Peyer's patch (tissue), 4 donors: ENCODE measurements at regions not wholly inside any gene's neighbourhood (a gene's known extent, or its start where the extent isn't known, plus 50 kb on each side); places are given as distances from the start of the nearest gene placed in this dataset.

Source experiments
- POLR2A ChIP-seq, 2 donors: fragments of 450-650 bp; IDR thresholded peaks; one replicate each; pipeline ENCODE4 v1.5.1; 2017; ENCODE audit warnings: antibody characterized with exemption in 2 of 2, mild to moderate bottlenecking in 2 of 2, moderate library complexity in 2 of 2
- TF ChIP-seq, protein P1 (sequence below), 6 experiments: fragments of 450-650 bp in 4 of 6; fragments of 200-600 bp in 2 of 6; sonication (generic) in 1 of 6; IDR thresholded peaks; one replicate each; pipeline ENCODE4 v1.5.1; 2017 to 2019; ENCODE audit warnings: antibody characterized with exemption in 6 of 6, mild to moderate bottlenecking in 3 of 6, moderate library complexity in 1 of 6

DNA sequence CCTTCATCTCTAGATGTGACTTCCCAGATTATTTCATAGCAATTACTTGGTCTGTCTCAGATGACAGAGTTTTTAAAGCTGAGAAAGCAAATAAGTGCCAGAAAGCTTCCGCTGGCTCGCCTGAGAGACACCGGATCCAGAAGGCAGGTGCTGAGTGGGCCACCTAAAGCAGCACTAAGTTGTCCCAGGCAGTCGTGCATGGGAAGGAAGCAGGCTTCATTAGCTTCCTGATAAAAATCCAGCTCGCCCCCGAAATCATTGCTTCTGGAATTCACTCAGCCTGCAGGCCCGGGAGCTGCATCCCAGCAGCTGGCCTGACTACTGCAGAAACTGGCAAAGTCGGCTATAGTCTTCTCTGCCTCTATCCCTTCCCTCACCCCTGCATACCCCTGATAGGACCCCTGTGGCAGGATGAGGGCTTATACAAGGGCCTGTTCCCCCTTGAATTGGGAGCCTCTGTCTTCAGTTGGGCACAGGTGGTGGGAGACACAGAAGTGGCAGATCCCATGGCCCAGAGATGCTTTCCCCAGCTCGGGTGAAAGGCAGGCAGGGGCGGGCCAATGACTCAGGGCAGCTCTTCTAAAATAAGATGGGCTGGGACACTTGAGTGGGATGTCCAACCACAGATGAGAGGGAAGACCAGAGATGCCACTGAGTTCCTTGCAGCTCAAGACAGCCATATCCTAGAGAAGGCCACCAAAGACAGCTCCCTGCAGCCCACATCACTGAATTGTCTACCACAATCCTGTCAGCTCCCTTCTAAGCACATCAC lies 262.4 kb upstream of the PKDCC start:
- TF ChIP-seq, protein P1, sequence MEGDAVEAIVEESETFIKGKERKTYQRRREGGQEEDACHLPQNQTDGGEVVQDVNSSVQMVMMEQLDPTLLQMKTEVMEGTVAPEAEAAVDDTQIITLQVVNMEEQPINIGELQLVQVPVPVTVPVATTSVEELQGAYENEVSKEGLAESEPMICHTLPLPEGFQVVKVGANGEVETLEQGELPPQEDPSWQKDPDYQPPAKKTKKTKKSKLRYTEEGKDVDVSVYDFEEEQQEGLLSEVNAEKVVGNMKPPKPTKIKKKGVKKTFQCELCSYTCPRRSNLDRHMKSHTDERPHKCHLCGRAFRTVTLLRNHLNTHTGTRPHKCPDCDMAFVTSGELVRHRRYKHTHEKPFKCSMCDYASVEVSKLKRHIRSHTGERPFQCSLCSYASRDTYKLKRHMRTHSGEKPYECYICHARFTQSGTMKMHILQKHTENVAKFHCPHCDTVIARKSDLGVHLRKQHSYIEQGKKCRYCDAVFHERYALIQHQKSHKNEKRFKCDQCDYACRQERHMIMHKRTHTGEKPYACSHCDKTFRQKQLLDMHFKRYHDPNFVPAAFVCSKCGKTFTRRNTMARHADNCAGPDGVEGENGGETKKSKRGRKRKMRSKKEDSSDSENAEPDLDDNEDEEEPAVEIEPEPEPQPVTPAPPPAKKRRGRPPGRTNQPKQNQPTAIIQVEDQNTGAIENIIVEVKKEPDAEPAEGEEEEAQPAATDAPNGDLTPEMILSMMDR (IDR thresholded peaks at IDR 0.05), result no peak
- TF ChIP-seq POLR2A (IDR thresholded peaks at IDR 0.05), result no peak
